ENCODE measurements at regions not wholly inside any gene's neighbourhood (a gene's known extent, or its start where the extent isn't known, plus 50 kb on each side); places are given as distances from the start of the nearest gene placed in this dataset.

DNA sequence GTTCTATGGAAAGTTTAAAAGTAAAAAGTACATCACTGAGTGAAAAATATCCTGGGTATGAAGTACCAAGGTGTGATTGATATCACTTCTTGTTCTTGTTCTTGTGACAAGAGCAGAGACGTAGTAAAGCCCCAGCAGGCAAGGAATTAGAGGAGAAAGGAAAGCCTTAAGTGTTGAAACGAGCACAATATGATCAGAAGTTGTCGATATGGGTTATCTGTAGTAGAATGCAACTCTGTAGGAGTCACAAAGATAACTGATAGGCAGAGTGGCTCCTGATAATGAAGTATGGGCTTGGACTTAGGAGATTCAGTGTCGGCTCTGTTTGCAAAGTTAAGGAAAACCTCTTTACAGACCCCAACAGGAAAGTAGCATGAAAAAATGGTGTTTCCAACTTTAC is 1179.1 kb downstream of the DTWD2 start:
- DNase-seq = no peak

DNA sequence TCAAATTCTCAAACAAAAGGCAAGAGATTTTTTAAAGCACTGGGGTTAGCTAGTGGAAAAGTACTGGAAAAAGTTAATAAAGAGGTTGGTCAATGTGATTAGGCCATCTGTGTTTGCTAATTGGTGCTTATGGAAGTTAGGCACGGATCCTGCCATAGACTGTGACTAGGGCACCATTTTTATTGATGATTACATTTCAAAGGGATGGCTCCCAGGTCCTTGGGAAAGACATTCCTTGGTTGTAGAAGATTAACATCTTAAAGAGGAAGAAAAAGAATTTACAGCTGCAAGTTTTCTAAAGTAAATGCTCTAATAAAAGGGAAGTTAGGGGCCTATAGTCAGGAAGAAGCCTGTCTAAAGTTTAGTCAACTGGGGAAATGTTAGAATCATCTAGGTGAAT is 1183.3 kb downstream of the DTWD2 start:
- H3K4me1 Mint-ChIP-seq = no peaks in the 10 kb centered on the region
- H3K9me3 Mint-ChIP-seq = peaks cover 11% of the 10 kb centered on the region
- no peaks in the 10 kb centered on the region for H3K36me3 Mint-ChIP-seq
- H3K27ac Mint-ChIP-seq = no peak overlapping the region
- H3K27me3 Mint-ChIP-seq = no peaks in the 10 kb centered on the region
- CTCF ChIA-PET = no interaction called here
- no peak overlapping the region for H3K4me3 Mint-ChIP-seq
- no peak for DNase-seq

More for the DNA sequence above, 1179.1 kb downstream of the DTWD2 start:
- Mint-ChIP-seq H3K27ac (no peak overlapping the region), H3K9me3 (peaks cover 4% of the 10 kb centered on the region), H3K36me3 (no peaks in the 10 kb centered on the region), H3K4me3 (no peak overlapping the region), H3K4me1 (no peaks in the 10 kb centered on the region), H3K27me3 (no peaks in the 10 kb centered on the region)
- CTCF ChIA-PET = no interaction called here

DNA sequence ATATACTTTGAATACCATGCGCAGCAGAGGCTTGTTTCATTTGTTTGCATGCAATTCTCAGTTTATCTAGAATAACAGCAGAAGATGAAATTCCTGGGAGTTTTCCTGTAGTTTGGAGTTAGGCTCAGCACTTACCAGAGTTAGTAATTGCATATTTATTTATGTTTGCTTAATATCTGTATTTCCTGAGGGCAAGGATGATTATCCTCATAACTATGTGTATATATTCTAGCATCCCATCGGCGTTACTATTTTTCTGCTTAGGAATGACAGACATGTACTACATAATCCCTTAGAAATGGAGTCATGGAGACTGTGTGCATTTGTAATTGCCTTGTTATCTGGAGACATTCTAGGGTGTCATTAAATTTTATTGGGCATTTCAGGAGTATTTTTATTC is 1184.8 kb downstream of the DTWD2 start:
- no peak for DNase-seq
- Mint-ChIP-seq H3K4me1 (no peaks in the 10 kb centered on the region), H3K4me3 (no peak overlapping the region), H3K36me3 (no peaks in the 10 kb centered on the region), H3K27me3 (no peaks in the 10 kb centered on the region), H3K9me3 (peaks cover 11% of the 10 kb centered on the region), H3K27ac (no peak overlapping the region)
- CTCF ChIA-PET = no interaction called here

DNA sequence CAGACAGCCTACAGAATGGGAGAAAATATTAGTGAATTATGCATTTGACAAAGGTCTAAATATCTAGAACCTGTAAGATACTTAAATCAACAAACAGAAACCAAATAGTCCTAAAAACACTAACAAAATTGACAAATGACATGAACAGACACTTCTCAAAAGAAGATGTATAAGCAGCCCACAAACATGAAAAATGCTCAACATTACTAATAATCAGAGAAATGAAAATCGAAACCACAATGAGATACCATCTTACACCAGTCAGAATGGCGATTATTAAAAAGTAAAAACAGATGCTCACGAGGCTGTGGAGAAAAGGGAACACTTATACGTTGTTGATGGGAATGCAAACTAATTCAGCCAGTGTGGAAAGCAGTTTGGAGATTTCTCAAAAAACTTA is 1186.8 kb downstream of the DTWD2 start:
- Mint-ChIP-seq H3K36me3 (no peaks in the 10 kb centered on the region), H3K27me3 (no peaks in the 10 kb centered on the region), H3K9me3 (peaks cover 11% of the 10 kb centered on the region), H3K27ac (no peak overlapping the region), H3K4me3 (no peak overlapping the region), H3K4me1 (no peaks in the 10 kb centered on the region)
- DNase-seq = no peak
- CTCF ChIA-PET = no interaction called here

DNA sequence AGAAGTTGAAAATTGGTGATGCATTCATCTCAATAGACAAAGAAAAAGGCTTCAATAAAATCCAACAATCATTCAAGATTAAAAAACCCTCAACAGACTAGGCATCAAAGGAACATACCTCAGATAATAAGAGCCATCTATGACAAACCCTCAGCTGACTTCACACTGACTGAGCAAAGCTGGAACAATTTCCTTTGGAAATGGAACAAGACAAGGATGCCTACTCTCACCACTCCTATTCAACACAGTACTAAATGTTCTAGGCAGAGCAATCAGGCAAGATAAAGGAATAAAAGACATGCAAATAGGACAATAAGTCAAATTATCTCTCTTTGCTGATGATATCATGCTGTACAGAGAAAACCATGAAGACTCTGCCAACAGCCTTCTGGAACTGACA is 1188.1 kb downstream of the DTWD2 start:
- no peak overlapping the region for H3K27ac Mint-ChIP-seq
- no peak overlapping the region for H3K4me3 Mint-ChIP-seq
- H3K27me3 Mint-ChIP-seq = no peaks in the 10 kb centered on the region
- no peak for DNase-seq
- no peaks in the 10 kb centered on the region for H3K36me3 Mint-ChIP-seq
- peaks cover 11% of the 10 kb centered on the region for H3K9me3 Mint-ChIP-seq
- H3K4me1 Mint-ChIP-seq = no peaks in the 10 kb centered on the region
- CTCF ChIA-PET = no interaction called here

DNA sequence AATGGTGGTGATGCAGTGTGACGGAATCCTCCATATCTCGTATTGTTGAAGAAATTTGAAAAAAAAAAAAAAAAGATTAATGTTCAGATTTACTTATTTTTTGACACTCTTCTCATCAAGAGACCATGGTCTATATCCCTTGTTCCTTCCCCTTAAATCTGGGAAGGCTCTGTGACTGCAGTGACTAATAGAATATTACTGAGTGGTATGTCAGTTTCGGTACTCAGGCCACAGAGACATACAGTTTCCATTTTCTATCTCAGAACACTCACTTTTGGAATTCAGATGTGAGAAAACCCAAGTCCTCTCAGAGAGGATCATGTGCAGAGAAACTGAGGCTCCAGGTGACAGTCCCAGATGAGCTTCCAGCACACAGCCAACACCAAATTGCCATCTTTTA is 1193.5 kb downstream of the DTWD2 start:
- DNase-seq = no peak
- CTCF ChIA-PET = no interaction called here

DNA sequence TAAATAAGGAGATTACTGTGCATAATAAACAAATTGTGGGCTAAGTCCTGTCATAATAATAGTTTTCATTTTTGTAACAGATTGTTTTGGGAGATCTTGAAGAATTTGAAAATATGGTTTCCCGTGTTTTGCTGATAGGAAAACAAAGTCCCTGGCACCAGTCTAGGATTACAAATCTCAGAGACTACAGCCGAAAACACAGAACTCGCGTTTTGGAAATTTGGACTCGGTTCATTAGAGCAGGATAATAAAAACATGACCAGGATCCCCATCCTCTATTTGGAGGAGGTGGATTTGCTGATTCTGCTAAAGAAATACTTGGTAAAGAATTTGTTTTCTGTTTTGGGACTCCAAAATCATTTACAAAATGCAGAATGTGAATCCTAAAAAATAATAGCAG is 1194.4 kb downstream of the DTWD2 start:
- H3K4me3 Mint-ChIP-seq = no peak overlapping the region
- DNase-seq = no peak
- H3K27ac Mint-ChIP-seq = no peak overlapping the region
- H3K9me3 Mint-ChIP-seq = no peaks in the 10 kb centered on the region
- H3K4me1 Mint-ChIP-seq = no peaks in the 10 kb centered on the region
- CTCF ChIA-PET = no interaction called here
- no peaks in the 10 kb centered on the region for H3K36me3 Mint-ChIP-seq
- H3K27me3 Mint-ChIP-seq = no peaks in the 10 kb centered on the region

More for the DNA sequence above, 1193.5 kb downstream of the DTWD2 start:
- Mint-ChIP-seq H3K27me3 (no peaks in the 10 kb centered on the region), H3K9me3 (no peaks in the 10 kb centered on the region), H3K27ac (no peak overlapping the region), H3K4me1 (no peaks in the 10 kb centered on the region), H3K36me3 (no peaks in the 10 kb centered on the region), H3K4me3 (no peak overlapping the region)

DNA sequence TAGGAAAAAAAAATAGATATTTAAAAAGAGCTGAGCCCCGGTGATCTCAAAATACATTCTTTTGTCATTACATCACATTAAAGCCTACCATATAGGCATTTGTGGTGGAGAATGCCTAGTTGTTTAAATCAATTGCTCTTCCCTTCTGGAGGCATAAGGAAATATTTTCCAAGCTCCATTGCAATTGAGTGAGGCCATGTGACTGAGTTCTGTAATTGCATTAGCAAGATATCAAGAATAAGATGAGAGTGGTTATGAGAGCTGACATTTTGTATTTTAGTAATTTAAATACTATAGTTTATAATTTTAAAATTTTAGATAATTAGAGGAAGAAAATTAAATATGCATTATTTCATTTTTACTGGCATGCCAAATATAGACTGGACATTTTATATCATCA is 1195.9 kb downstream of the DTWD2 start:
- H3K4me1 Mint-ChIP-seq = no peaks in the 10 kb centered on the region
- H3K27me3 Mint-ChIP-seq = no peaks in the 10 kb centered on the region
- H3K9me3 Mint-ChIP-seq = peaks cover 4% of the 10 kb centered on the region
- no peaks in the 10 kb centered on the region for H3K36me3 Mint-ChIP-seq
- no peak for DNase-seq
- H3K4me3 Mint-ChIP-seq = no peak overlapping the region
- no peak overlapping the region for H3K27ac Mint-ChIP-seq
- CTCF ChIA-PET = no interaction called here

DNA sequence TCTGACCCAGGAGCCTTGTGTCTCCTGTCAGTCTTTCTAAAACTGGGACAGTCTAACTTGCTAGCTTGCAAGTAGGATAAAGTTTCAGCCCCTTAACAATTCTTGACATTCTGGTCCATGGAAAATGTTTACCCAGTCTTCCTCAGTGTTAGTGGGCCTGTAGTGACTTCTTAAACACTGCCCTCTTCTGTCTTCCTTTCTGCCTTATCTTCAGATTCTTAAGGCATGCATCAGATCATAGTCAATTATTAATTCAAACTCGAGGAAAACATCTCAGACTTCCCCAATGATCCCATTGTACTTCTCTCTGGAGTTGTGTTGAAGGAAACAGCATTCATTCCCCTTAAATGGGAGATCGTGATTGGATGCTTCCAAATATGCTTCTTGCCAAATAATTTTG is 1199.8 kb downstream of the DTWD2 start:
- Mint-ChIP-seq H3K36me3 (no peaks in the 10 kb centered on the region), H3K27ac (no peak overlapping the region), H3K4me1 (no peaks in the 10 kb centered on the region), H3K27me3 (no peaks in the 10 kb centered on the region), H3K4me3 (no peak overlapping the region), H3K9me3 (peaks cover 8% of the 10 kb centered on the region)
- no peak for DNase-seq
- CTCF ChIA-PET = no interaction called here

DNA sequence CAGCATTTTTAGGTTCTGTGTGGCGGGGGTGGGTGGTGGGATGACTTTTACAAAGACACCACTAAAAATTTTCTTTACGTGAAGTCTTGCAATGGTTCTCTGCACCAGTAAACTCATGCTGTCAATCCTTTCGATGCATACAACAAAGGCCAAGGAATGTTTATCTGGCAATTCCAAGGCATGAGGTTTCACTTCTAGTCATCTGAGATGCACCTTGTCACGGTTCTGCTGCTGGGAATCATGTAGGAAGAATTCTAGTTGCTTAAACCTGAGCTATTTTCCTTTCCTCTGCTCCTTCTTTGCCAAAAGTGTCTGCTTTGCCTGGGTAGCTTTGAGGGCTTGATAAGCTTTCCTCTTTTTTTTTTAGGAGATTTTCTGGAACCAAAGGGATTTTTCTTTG is 1204.5 kb upstream of the SEMA6A start:
- CTCF ChIA-PET = no interaction called here

DNA sequence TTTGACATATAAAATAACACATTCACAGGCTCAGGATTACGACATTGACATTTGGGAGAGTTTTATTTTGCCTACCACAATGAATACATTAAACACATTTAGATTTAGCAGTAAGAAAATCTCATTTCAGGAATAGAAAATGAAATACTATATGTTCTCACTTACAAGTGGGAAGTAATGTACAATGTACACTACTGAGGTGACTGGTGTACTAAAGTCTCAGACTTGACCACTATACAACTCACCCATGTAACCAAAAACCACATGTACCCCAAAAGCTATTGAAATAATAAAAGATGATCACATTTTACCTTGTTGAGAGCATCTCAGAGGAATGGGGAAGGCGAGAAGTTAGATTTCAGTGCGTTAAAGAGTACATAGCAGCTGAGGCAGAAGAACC is 1202.4 kb upstream of the SEMA6A start:
- CTCF ChIA-PET = no interaction called here
- Mint-ChIP-seq H3K36me3 (no peaks in the 10 kb centered on the region), H3K4me3 (no peak overlapping the region), H3K27ac (no peak overlapping the region), H3K4me1 (no peaks in the 10 kb centered on the region), H3K9me3 (peaks cover 8% of the 10 kb centered on the region), H3K27me3 (no peaks in the 10 kb centered on the region)
- DNase-seq = no peak

More for the DNA sequence above, 1204.5 kb upstream of the SEMA6A start:
- Mint-ChIP-seq H3K27ac (no peak overlapping the region), H3K27me3 (no peaks in the 10 kb centered on the region), H3K4me1 (no peaks in the 10 kb centered on the region), H3K4me3 (no peak overlapping the region), H3K36me3 (no peaks in the 10 kb centered on the region), H3K9me3 (peaks cover 6% of the 10 kb centered on the region)
- no peak for DNase-seq

DNA sequence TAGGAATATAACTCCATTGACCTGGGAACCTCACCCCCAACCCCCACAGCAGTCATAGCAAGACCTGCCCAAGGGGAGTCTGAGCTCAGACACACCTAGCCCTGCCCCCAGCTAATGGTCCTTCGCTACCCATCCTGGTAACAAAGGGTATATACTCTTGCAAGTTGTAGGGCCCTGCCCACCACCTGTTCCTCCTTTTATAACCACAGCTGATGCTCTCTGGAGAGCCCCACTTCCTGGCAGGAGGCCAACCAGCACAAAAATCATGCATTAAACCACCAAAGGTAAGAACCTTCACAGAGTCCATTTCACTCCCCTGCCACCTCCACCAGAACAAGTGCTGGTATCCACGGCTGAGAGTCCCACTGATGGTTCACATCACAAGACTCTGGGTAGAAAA is 1195.3 kb upstream of the SEMA6A start:
- Mint-ChIP-seq H3K27me3 (no peaks in the 10 kb centered on the region), H3K9me3 (peaks cover 12% of the 10 kb centered on the region), H3K4me3 (no peak overlapping the region), H3K27ac (no peak overlapping the region), H3K4me1 (no peaks in the 10 kb centered on the region), H3K36me3 (no peaks in the 10 kb centered on the region)
- CTCF ChIA-PET = no interaction called here
- DNase-seq = no peak

DNA sequence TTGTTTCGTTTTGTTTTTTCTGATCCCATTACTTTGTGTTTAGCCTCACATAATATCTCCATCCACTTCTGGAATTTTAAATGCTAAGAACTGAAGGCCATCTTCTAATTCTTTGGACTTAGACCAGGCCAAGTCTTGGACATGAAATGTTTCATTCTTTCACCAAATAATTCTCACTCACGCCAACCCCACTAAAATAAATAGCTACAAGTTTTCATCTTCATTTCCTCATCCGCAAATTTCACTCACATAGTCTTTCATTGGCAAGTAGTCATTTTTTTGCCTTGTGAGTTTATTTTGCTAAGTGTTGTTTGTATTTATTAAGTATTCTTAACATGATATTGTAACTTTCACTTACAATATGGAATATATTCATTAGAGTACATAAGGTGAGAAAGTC is 1188.6 kb upstream of the SEMA6A start:
- CTCF ChIA-PET = no interaction called here
- H3K4me3 Mint-ChIP-seq = no peak overlapping the region
- H3K4me1 Mint-ChIP-seq = no peaks in the 10 kb centered on the region
- H3K36me3 Mint-ChIP-seq = no peaks in the 10 kb centered on the region
- DNase-seq = no peak
- no peak overlapping the region for H3K27ac Mint-ChIP-seq
- H3K9me3 Mint-ChIP-seq = peaks cover 2% of the 10 kb centered on the region
- no peaks in the 10 kb centered on the region for H3K27me3 Mint-ChIP-seq

DNA sequence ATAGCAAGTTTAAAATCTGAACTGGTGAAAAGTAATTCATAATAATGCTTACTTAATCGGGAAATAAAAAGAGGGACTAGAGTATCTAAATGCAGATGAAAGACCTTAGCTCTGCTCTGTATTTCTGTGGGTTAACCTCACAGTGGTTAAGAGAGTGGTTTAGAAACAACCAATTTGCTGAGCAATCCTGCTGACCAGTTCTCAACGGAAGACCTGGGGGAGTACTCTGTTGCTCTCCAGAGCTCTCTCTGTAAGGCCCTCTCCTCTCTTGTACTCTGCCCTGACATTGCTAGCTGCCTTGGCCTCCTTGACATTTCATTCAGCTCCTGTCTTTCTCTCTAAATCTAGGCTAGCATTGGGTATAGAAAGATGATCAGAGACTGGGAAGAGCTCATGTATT is 1186.6 kb upstream of the SEMA6A start:
- Mint-ChIP-seq H3K27ac (no peak overlapping the region), H3K27me3 (no peaks in the 10 kb centered on the region), H3K36me3 (no peaks in the 10 kb centered on the region), H3K4me3 (no peak overlapping the region), H3K9me3 (peaks cover 2% of the 10 kb centered on the region), H3K4me1 (no peaks in the 10 kb centered on the region)
- no peak for DNase-seq
- CTCF ChIA-PET = no interaction called here

DNA sequence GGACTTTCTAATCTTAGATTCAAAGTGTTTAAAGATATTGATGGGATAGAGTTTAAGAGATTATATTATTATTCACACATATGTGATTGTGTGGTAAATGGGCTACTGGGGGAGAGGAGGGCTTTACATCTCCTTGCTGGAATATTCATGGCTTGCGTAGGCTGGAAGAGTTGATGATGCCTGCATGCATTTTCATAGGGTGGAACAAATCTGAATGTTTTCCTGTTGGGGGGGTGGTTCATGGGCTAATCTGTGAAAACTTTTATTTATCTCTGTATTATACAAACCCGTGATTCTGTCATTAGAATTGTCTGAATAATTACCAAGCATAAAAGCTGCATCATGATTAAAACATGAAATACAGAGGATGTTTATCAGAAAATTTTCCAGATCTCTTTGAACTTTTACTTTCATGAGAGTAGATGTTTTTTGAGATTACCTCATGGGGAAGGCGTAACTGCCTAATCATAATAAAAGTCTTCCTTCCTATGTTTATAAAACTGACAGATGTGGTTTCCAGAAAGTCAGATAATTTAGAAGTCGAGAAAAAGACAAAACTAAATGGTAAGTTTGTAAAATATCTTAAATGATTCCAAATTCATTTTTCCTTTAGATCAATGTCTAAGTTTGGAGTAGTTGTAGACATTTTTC is 1185.4 kb upstream of the SEMA6A start:
- CTCF ChIA-PET = no interaction called here
- H3K27me3 Mint-ChIP-seq = no peaks in the 10 kb centered on the region
- no peak overlapping the region for H3K27ac Mint-ChIP-seq
- H3K4me3 Mint-ChIP-seq = no peak overlapping the region
- peaks cover 2% of the 10 kb centered on the region for H3K9me3 Mint-ChIP-seq
- no peaks in the 10 kb centered on the region for H3K4me1 Mint-ChIP-seq
- H3K36me3 Mint-ChIP-seq = no peaks in the 10 kb centered on the region
- no peak for DNase-seq

DNA sequence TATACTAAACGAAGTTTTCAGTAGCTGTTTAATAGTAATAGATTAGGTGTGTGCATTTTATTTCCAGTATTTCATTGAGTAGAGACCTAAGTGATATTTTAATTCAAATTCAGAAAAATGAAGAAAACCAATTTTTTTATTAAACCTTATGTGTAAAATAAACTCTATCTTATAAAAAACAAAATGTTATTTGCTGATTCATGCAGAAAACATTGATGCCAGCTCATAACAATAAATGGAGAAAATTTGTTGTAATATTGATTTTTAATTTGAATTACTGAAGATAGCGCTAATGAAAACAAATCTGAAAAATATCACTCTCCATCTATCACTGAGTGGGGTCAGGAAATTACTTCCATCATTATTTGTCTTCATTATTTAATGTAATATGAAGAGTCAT is 1177.8 kb upstream of the SEMA6A start:
- CTCF ChIA-PET = no interaction called here
- Mint-ChIP-seq H3K4me1 (no peaks in the 10 kb centered on the region), H3K27me3 (no peaks in the 10 kb centered on the region)

More for the DNA sequence above, 1177.8 kb upstream of the SEMA6A start:
- Mint-ChIP-seq H3K4me3 (no peak overlapping the region), H3K27ac (no peak overlapping the region), H3K9me3 (peaks cover 7% of the 10 kb centered on the region), H3K36me3 (no peaks in the 10 kb centered on the region)
- DNase-seq = no peak

Data from activated naive CD4-positive, alpha-beta T cell treated with anti-CD3 and anti-CD28 coated beads, Interleukin-2, amount 10 ng/mL, durations not matched to agents 7 days and 5 days (primary cell).